T-helper 1 cell treated with Interleukin-12 subunit alpha and Interleukin-12 subunit beta and Interleukin-4 antibody, amounts not matched to agents 30 μg/mL and 1 μg/mL, for 36 hours (primary cell): ENCODE measurements at regions not wholly inside any gene's neighbourhood (a gene's known extent, or its start where the extent isn't known, plus 50 kb on each side); places are given as distances from the start of the nearest gene placed in this dataset.
A peak's percentile ranks its signal among the peaks of the same experiment; 100 is the strongest.

Source experiments
- H3K27ac Mint-ChIP-seq: one replicate; pipeline ENCODE4 v1.8.0; 2021; ENCODE audit warnings: mild to moderate bottlenecking, mixed read lengths
- H3K27me3 Mint-ChIP-seq: one replicate; pipeline ENCODE4 v1.8.0; 2021; ENCODE audit warnings: low read depth, mixed read lengths
- H3K36me3 Mint-ChIP-seq: one replicate; pipeline ENCODE4 v1.8.0; 2021; ENCODE audit warnings: low read depth, mixed read lengths
- H3K4me1 Mint-ChIP-seq: one replicate; pipeline ENCODE4 v1.8.0; 2021; ENCODE audit warnings: low read depth, mixed read lengths
- H3K4me3 Mint-ChIP-seq: one replicate; pipeline ENCODE4 v1.8.0; 2021; ENCODE audit warnings: mild to moderate bottlenecking, moderate library complexity, mixed read lengths
- H3K9me3 Mint-ChIP-seq: one replicate; pipeline ENCODE4 v1.8.0; 2021; ENCODE audit warnings: mixed read lengths

DNA sequence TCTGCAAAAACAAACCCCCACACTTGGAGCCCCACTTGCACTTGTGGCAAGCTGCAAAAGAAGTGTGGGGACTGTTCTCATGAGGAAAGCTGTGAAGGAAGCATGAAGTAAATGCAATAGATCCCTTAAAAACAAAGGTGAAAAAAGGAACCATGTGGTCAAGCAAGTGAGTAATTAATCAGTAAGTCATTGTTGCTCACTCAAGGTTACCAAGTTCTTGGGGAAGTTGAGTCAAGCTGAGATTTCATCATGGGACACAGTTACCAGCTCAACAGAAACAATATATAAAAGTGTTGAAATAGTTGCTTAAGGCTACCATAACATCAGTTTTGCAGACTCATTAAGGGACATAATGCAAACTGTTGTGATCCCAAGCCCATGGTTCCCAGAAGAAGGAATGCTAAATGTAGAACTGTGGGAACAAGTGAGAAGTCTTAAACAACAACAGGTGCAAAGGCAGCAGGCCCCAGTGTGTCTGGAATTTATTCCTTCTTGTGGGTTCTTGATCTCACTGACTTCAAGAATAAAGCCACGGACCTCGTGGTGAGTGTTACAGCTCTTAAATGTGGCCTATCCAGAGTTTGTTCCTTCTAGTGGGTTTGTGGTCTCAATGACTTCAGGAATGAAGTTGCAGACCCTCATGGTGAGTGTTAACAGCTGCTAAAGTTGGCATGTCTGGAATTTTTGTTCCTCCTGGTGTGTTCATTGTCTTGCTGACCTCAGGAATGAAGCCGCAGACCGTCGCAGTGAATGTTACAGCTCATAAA is 336.3 kb upstream of the RBMY1B start:
- no peak overlapping the region for H3K4me3 Mint-ChIP-seq
- H3K36me3 Mint-ChIP-seq, result peaks cover 5% of the 10 kb centered on the region
- H3K27ac Mint-ChIP-seq, result no peak overlapping the region
- H3K9me3 Mint-ChIP-seq, result peaks cover 17% of the 10 kb centered on the region
- H3K27me3 Mint-ChIP-seq, result no peaks in the 10 kb centered on the region
- H3K4me1 Mint-ChIP-seq, result peaks cover 8% of the 10 kb centered on the region

DNA sequence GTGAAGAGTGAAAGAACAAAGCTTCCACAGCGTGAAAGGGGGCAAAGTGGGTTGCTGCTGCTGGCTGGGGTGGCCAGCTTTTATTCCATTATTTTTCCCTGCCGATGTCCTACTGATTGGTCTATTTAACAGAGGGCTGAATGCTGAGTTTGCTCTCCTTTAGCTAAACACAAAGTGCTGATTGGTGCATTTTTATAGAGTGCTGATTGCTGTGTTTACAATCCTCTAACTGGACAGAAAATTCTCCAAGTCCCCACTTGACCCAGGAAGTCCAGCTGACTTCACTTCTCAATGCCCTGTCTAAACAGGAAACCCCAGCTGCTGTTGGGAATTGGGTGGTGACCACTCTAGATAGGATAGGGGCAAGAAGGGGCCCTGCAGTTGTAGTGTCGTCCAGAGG is 335.6 kb upstream of the RBMY1B start:
- Mint-ChIP-seq H3K36me3 (peaks cover 5% of the 10 kb centered on the region), H3K27ac (no peak overlapping the region), H3K4me1 (peaks cover 9% of the 10 kb centered on the region), H3K4me3 (no peak overlapping the region), H3K9me3 (peaks cover 17% of the 10 kb centered on the region), H3K27me3 (no peaks in the 10 kb centered on the region)

DNA sequence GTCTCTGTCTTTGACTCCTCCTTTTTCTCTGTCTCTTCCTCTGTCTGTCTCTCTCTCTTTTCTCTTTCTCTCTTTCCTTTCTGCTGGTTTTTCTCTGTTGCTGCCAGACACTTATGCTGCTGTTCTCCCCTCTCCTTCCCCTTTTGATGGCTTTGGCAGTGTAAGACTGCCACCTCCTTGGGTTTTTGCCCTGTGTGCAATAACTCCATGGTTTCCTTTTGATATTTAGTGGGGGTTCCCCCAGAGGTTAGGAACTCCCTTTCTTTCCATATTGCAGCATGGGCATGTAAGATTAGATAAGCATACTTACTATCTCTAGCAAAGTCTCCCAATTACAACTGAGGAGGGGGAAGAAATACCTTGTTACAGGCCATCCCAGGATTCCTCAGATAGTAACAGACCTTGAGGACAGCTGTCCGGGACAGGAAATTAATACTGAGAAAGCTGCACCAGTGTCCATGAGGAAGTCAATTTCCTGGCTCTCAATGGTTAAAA is 333.8 kb upstream of the RBMY1B start:
- Mint-ChIP-seq H3K27ac (peak overlapping the region; percentile 43), H3K9me3 (peaks cover 7% of the 10 kb centered on the region), H3K4me1 (peaks cover 14% of the 10 kb centered on the region), H3K4me3 (no peak overlapping the region), H3K27me3 (no peaks in the 10 kb centered on the region), H3K36me3 (no peaks in the 10 kb centered on the region)

DNA sequence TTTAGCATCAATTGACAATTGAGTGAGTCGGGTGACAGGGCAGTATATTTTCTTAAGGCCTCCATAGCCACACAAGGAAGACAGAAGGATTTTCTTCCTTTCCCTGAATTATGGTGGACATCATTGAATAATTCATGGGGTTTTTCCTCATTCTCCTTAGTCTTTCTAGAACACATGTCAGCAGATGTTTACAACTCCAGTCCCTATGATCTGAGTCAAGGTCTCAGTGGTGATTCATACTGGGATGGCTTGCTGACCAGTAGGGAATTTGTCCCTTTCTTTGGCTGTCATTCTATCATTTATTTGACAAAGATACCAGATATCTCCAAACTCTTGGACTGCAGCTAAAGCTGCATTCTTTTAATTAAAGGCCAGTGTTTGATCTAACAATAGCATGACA is 332.9 kb upstream of the RBMY1B start:
- Mint-ChIP-seq H3K27me3 (no peaks in the 10 kb centered on the region), H3K4me3 (no peak overlapping the region), H3K9me3 (peaks cover 5% of the 10 kb centered on the region), H3K36me3 (no peaks in the 10 kb centered on the region), H3K4me1 (peaks cover 14% of the 10 kb centered on the region), H3K27ac (no peak overlapping the region)

DNA sequence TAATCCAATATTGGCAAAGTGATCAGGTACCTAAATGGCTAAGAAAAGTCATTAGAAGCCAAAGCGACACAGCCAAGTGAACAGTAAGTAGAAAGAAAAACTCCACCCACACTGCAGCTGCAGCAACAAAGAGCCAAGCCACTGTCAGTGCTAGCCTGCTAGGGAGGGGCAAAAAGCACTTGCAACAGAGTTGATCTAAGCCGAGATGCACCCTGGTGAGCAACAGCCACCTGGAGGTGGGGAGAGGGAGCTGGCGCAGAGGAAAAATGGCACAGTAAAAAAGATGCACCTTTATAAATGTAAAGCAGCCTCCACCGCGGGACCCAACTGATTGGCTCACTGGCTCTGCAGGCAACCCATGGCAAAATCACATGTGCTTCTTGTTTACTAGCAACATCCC is 330.2 kb upstream of the RBMY1B start:
- H3K4me3 Mint-ChIP-seq, result no peak overlapping the region
- peaks cover 19% of the 10 kb centered on the region for H3K4me1 Mint-ChIP-seq
- no peaks in the 10 kb centered on the region for H3K36me3 Mint-ChIP-seq

DNA sequence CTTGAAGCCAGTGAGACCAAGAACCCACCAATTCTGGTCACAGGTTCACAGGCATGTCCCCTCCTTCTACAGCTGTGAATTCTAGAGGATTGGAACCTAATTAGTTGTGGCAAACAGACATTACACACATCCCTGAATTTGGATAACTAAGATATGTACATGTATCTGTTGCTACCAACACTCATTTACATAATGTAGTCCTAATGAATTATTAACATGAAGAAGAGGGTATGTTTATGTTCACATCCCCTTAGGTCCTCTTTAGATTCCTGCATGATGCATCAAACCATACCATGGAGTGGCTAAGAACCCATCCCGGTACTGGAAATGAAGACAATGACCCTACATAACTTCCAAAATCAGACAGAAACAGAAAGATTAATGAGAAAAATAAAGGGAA is 326.9 kb upstream of the RBMY1B start:
- Mint-ChIP-seq H3K9me3 (no peaks in the 10 kb centered on the region), H3K4me3 (no peak overlapping the region), H3K27ac (no peak overlapping the region), H3K27me3 (no peaks in the 10 kb centered on the region), H3K4me1 (peaks cover 12% of the 10 kb centered on the region), H3K36me3 (no peaks in the 10 kb centered on the region)

More for the DNA sequence above, 330.2 kb upstream of the RBMY1B start:
- H3K9me3 Mint-ChIP-seq, result peaks cover 5% of the 10 kb centered on the region
- H3K27me3 Mint-ChIP-seq, result no peaks in the 10 kb centered on the region
- peak overlapping the region; percentile 63 for H3K27ac Mint-ChIP-seq

DNA sequence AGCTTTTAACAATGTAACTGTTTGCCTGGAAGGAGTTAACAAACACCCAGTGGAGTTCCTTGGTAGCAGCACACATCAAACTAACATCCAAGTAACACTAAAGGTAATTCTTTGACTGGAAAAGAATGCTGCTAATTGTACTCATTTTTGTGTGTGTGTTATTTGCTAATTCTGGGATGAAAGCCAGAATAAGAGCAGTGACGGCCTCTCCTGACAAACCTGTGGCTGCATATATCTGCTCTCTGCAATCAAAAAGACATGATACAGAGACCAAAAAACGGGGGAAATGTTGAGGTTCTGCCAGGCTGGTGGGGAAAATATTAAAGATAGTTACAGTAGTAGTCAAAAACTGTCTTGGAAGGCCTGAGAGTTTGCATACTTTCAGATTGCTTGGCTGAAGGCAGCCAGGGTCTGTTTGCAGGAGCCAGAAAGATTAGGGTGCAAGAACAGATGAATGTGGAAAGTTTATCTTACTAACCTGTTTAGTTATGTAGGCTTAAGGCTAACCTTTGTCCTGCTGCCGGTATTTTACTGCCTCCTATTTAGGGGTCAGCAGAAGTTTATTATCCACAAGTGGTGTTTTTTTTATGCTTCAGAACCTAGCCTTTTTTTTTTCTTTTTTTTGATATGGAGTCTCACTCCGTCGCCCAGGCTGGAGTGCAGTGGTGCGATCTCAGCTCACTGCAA is 325.6 kb upstream of the RBMY1B start:
- H3K9me3 Mint-ChIP-seq, result no peaks in the 10 kb centered on the region
- H3K27ac Mint-ChIP-seq, result no peak overlapping the region
- no peaks in the 10 kb centered on the region for H3K27me3 Mint-ChIP-seq

DNA sequence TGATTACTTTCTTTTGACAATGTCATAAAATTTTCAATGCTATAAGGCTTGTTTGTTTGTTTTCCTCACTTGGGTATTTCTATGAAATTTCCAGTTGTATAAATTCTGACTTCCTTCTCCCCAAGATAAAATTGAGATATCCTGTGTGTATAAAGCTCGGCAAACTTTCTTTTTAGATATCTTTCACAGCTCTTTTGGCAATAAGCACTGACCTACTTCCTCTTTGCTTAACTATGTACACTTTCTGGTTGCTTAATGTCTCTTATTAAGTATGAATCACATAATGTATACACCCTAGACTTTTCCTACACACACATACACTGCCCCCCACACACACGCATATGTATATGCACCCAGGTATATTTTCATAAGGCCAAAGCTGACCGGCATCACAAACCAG is 318.4 kb upstream of the RBMY1B start:
- Mint-ChIP-seq H3K9me3 (peaks cover 4% of the 10 kb centered on the region), H3K27me3 (no peaks in the 10 kb centered on the region), H3K36me3 (peaks cover 3% of the 10 kb centered on the region), H3K4me1 (peaks cover 6% of the 10 kb centered on the region), H3K4me3 (no peak overlapping the region), H3K27ac (no peak overlapping the region)

More for the DNA sequence above, 325.6 kb upstream of the RBMY1B start:
- H3K36me3 Mint-ChIP-seq, result no peaks in the 10 kb centered on the region
- H3K4me1 Mint-ChIP-seq, result peaks cover 10% of the 10 kb centered on the region
- H3K4me3 Mint-ChIP-seq, result no peak overlapping the region

DNA sequence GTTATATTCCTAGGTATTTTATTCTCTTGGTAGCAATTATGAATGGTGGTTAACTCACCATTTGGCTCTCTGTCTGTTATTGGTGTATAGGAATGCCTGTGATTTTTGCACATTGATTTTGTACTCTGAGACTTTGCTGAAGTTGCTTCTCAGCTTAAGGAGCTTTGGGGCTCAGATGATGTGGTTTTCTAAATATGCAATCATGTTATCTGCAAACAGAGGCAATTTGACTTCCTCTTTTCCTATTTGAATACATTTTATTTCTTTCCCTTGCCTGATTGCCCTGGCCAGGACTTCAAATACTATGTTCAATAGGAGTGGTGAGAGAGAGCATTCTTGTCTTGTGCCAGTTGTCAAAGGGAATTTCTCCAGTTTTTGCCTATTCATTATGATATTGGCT is 310.9 kb upstream of the RBMY1B start:
- Mint-ChIP-seq H3K9me3 (peaks cover 8% of the 10 kb centered on the region), H3K4me3 (no peak overlapping the region), H3K36me3 (peaks cover 5% of the 10 kb centered on the region), H3K4me1 (peaks cover 6% of the 10 kb centered on the region), H3K27me3 (no peaks in the 10 kb centered on the region), H3K27ac (no peak overlapping the region)

DNA sequence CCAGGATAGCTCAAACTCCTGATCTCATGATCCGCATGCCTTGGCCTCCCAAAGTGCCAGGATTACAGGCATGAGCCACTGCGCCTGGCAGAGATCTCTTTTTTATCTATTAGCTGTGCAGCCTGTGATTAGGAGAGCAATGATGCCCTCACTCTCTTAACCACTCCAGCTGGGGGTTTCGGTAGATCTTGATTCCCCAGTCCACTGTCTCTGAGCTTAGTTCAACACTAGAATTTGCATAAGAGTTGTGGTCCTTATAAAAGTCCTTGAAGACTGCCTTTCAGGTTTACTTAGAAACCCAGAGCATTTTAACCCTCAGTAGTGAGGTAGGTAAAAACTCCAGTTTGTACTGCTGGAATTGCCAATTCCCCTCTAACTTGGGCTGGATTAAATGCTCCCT is 283.3 kb upstream of the RBMY1B start:
- no peak overlapping the region for H3K4me3 Mint-ChIP-seq
- H3K36me3 Mint-ChIP-seq, result no peaks in the 10 kb centered on the region
- H3K27ac Mint-ChIP-seq, result no peak overlapping the region
- H3K27me3 Mint-ChIP-seq, result no peaks in the 10 kb centered on the region
- H3K4me1 Mint-ChIP-seq, result peaks cover 3% of the 10 kb centered on the region
- no peaks in the 10 kb centered on the region for H3K9me3 Mint-ChIP-seq

DNA sequence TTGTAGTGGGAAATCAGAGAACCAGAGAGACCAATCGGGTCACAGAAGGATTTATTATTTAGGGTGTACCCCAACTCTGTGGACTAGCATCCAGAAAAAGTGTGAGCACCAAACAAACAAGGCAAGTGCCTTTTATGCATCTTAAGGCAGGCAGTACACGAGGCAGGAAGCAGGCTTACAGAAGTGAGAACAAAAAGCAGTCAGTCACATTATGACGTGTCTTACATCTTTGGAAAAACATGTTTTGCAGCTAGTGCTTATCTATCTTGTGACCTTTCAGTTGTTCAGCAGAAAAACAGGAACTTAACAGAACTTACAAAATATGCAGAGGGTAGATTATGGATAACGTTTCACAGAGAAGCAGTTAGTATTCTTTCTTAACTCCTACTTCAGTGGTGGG is 270.9 kb upstream of the RBMY1B start:
- H3K36me3 Mint-ChIP-seq, result peaks cover 34% of the 10 kb centered on the region
- H3K4me3 Mint-ChIP-seq, result peak overlapping the region; percentile 12
- peak overlapping the region; percentile 82 for H3K27ac Mint-ChIP-seq
- peaks cover 35% of the 10 kb centered on the region for H3K4me1 Mint-ChIP-seq
- peaks cover 26% of the 10 kb centered on the region for H3K9me3 Mint-ChIP-seq
- no peaks in the 10 kb centered on the region for H3K27me3 Mint-ChIP-seq

DNA sequence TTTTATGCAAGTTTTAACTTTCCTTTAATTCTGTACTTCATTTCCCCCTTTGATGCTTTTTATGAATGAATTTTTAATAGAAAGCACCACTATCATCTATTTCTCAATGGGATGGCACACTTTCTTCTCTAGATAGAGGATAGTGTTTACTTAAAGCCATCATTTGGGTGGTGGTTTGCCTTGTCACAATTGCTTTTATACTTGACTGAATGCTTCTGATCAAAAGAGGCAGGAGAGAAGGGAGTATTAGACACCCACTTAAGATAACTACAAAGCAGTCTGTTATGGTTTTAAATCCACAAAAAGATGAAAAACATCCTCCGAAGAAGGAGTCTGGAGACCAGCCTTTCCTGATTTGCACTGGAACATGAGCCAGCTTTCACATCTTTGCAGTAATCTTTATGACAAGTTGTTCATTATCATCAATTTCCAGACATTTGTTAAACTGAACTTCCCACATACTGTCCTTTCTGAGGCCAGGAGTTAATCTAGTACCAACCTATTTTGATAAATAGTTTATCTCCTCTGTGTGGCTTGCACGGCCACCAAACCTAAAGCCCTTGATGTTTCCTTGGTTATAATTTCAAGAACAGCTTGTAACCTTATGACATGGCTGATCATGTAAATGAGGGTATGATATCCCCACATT is 270.4 kb upstream of the RBMY1B start:
- Mint-ChIP-seq H3K27ac (peak overlapping the region; percentile 82), H3K4me1 (peaks cover 39% of the 10 kb centered on the region), H3K27me3 (no peaks in the 10 kb centered on the region), H3K36me3 (peaks cover 34% of the 10 kb centered on the region), H3K9me3 (peaks cover 26% of the 10 kb centered on the region), H3K4me3 (peak overlapping the region; percentile 28)

DNA sequence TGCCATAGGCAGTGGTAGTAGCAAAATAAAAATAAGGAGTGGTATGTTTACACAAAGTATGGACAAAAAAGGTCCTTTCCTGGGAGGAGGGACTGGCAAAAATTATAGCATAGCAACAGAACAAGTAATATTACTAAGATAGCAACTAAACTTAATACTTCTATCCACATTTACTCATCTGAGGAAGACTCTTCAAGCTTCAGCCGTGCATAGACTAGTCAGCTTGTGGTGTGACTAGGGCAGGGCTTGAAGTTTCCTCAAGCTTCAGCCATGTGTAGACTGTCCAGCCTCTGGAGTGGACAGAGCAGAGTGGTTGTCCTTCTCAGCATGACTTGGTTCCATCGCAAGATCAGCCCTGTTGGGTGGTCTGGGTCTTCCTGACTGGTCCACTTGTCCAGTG is 268.3 kb upstream of the RBMY1B start:
- Mint-ChIP-seq H3K27ac (peak overlapping the region; percentile 58), H3K36me3 (peaks cover 26% of the 10 kb centered on the region), H3K9me3 (peaks cover 27% of the 10 kb centered on the region), H3K4me1 (peaks cover 50% of the 10 kb centered on the region), H3K4me3 (no peak overlapping the region), H3K27me3 (no peaks in the 10 kb centered on the region)

DNA sequence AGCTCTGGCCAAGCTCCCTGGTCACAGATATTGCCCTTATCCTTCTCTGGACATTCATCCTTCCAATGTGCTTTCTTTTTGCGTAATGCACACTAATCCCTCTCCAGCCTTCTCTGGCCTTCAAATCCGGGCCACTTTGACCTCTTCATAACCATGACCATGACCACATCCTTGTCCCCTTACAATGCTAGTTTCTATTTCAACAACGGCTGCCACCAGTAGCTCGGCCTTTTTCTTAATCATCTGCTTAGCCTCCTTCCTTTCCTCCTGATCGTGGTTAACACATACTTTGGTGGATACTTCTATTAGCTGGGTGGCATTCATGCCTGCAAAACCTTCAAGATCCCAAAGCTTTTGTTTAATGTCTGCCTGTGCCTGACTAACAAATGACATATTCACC is 264.4 kb upstream of the RBMY1B start:
- Mint-ChIP-seq H3K4me1 (peaks cover 55% of the 10 kb centered on the region), H3K27me3 (no peaks in the 10 kb centered on the region), H3K36me3 (peaks cover 13% of the 10 kb centered on the region), H3K9me3 (peaks cover 4% of the 10 kb centered on the region), H3K27ac (peak overlapping the region; percentile 64), H3K4me3 (peak overlapping the region; percentile 4)

DNA sequence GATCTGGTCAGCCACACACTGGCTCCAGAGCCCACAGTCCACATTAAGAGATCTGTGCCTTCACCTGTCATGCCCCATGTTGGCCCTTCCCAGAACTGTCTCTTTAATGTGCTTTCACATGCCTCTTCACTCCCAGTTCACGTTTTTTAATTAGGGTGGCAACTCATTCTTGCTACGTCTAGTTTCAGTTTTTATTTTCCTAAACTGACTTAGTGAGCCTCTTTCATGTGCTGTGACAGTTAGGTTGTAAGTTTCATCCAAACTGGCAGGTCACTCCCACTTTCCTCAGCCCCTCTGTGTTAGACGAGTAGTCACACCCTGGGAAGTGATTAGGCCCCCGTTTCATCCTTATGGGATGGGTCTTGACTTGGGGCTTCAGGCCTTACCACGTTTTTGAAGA is 262.5 kb upstream of the RBMY1B start:
- Mint-ChIP-seq H3K36me3 (peaks cover 9% of the 10 kb centered on the region), H3K9me3 (peaks cover 4% of the 10 kb centered on the region), H3K27ac (peak overlapping the region; percentile 95), H3K4me3 (peak overlapping the region; percentile 43), H3K4me1 (peaks cover 47% of the 10 kb centered on the region), H3K27me3 (no peaks in the 10 kb centered on the region)
